NT2/D1 (cell line): ENCODE measurements at regions not wholly inside any gene's neighbourhood (a gene's known extent, or its start where the extent isn't known, plus 50 kb on each side); places are given as distances from the start of the nearest gene placed in this dataset.

Source experiments
- DNase-seq: peaks from one replicate; pipeline ENCODE4 v3.0.0-alpha.2; 2011; ENCODE audit warnings: low read depth, low spot score
- H3K27me3 ChIP-seq: 2 replicates; pipeline ENCODE4 v1.6.0; 2011; ENCODE audit warnings: mild to moderate bottlenecking; ENCODE audit not compliant: insufficient read length, insufficient read depth
- H3K36me3 ChIP-seq: 2 replicates; pipeline ENCODE4 v1.6.1; 2011; ENCODE audit warnings: mild to moderate bottlenecking, low read length, mixed read lengths; ENCODE audit not compliant: insufficient read depth, insufficient read length
- H3K4me1 ChIP-seq: 2 replicates; pipeline ENCODE4 v1.5.1; 2011; ENCODE audit not compliant: insufficient read depth, insufficient read length
- H3K4me3 ChIP-seq: 2 replicates; pipeline ENCODE4 v1.5.1; 2011; ENCODE audit warnings: low read depth; ENCODE audit not compliant: insufficient read length
- H3K9ac ChIP-seq: 2 replicates; pipeline ENCODE4 v1.6.0; 2011; ENCODE audit warnings: low read depth; ENCODE audit not compliant: insufficient read length
- H3K9me3 ChIP-seq: 2 replicates; pipeline ENCODE4 v1.5.1; 2011; ENCODE audit warnings: mild to moderate bottlenecking, low read length; ENCODE audit not compliant: insufficient read depth
- SUZ12 ChIP-seq: IDR thresholded peaks from 2 replicates; pipeline ENCODE4 v1.6.1; 2011; ENCODE audit not compliant: insufficient read length, insufficient read depth; ENCODE audit errors: extremely low read depth
- YY1 ChIP-seq: IDR thresholded peaks from 2 replicates; pipeline ENCODE4 v1.6.1; 2011; ENCODE audit not compliant: insufficient read length, insufficient read depth
- ZNF274 ChIP-seq: IDR thresholded peaks from 2 replicates; pipeline ENCODE4 v1.6.1; 2011; ENCODE audit warnings: mild to moderate bottlenecking, low read depth, low read length

GRCh38 chrX:20803971-20804370 lies 537.3 kb upstream of the RPS6KA3 start:
- no peaks in the 10 kb centered on the region for H3K4me1 ChIP-seq
- TF ChIP-seq ZNF274 (no peak), SUZ12 (no peak), YY1 (no peak)
- H3K9ac ChIP-seq: no peak overlapping the region
- H3K9me3 ChIP-seq: peaks cover 10% of the 10 kb centered on the region; the same call in 1 of the 2 replicates
- no peak for DNase-seq
- no peak overlapping the region for H3K4me3 ChIP-seq
- H3K36me3 ChIP-seq: no peaks in the 10 kb centered on the region
- no peaks in the 10 kb centered on the region for H3K27me3 ChIP-seq

- TF ChIP-seq ZNF274 (no peak), YY1 (no peak), SUZ12 (no peak)
- Histone ChIP-seq H3K36me3 (no peaks in the 10 kb centered on the region), H3K27me3 (no peaks in the 10 kb centered on the region), H3K4me3 (no peak overlapping the region), H3K4me1 (no peaks in the 10 kb centered on the region), H3K9me3 (peaks cover 10% of the 10 kb centered on the region; the same call in 1 of the 2 replicates), H3K9ac (no peak overlapping the region)
- DNase-seq: no peak
Measured at GRCh38 chrX:20802036-20802435, 535.3 kb upstream of the RPS6KA3 start.

- no peak for TF ChIP-seq SUZ12
- TF ChIP-seq ZNF274: no peak
- no peak for TF ChIP-seq YY1
- Histone ChIP-seq H3K4me3 (no peak overlapping the region), H3K9ac (no peak overlapping the region), H3K27me3 (no peaks in the 10 kb centered on the region), H3K9me3 (peaks cover 10% of the 10 kb centered on the region; the same call in 1 of the 2 replicates), H3K4me1 (no peaks in the 10 kb centered on the region), H3K36me3 (no peaks in the 10 kb centered on the region)
- no peak for DNase-seq
Measured at GRCh38 chrX:20796450-20796849, 529.7 kb upstream of the RPS6KA3 start.

GRCh38 chrX:20789103-20789502 lies 522.4 kb upstream of the RPS6KA3 start:
- Histone ChIP-seq H3K36me3 (no peaks in the 10 kb centered on the region), H3K4me3 (no peak overlapping the region), H3K27me3 (no peaks in the 10 kb centered on the region), H3K9me3 (no peaks in the 10 kb centered on the region), H3K4me1 (no peaks in the 10 kb centered on the region), H3K9ac (no peak overlapping the region)
- DNase-seq: no peak
- TF ChIP-seq ZNF274 (no peak), SUZ12 (no peak), YY1 (no peak)

GRCh38 chrX:20767346-20767745 lies 500.6 kb upstream of the RPS6KA3 start:
- TF ChIP-seq ZNF274 (no peak), SUZ12 (no peak), YY1 (no peak)
- Histone ChIP-seq H3K4me1 (no peaks in the 10 kb centered on the region), H3K4me3 (no peak overlapping the region), H3K9me3 (no peaks in the 10 kb centered on the region; the same call in 1 of the 2 replicates), H3K9ac (no peak overlapping the region), H3K36me3 (no peaks in the 10 kb centered on the region), H3K27me3 (no peaks in the 10 kb centered on the region)
- DNase-seq: no peak

- H3K9me3 ChIP-seq: no peaks in the 10 kb centered on the region
- TF ChIP-seq ZNF274: no peak
- no peak overlapping the region for H3K4me3 ChIP-seq
- H3K9ac ChIP-seq: no peak overlapping the region
- H3K36me3 ChIP-seq: no peaks in the 10 kb centered on the region
- no peaks in the 10 kb centered on the region for H3K27me3 ChIP-seq
- no peaks in the 10 kb centered on the region for H3K4me1 ChIP-seq
- DNase-seq: no peak
Measured at GRCh38 chrX:20756585-20756984, 489.9 kb upstream of the RPS6KA3 start.

GRCh38 chrX:20753076-20753475 lies 486.4 kb upstream of the RPS6KA3 start:
- Histone ChIP-seq H3K4me1 (no peaks in the 10 kb centered on the region), H3K4me3 (no peak overlapping the region), H3K9ac (no peak overlapping the region), H3K36me3 (no peaks in the 10 kb centered on the region), H3K27me3 (no peaks in the 10 kb centered on the region), H3K9me3 (no peaks in the 10 kb centered on the region)
- DNase-seq: no peak
- TF ChIP-seq SUZ12 (no peak), ZNF274 (no peak), YY1 (no peak)

- no peaks in the 10 kb centered on the region for H3K27me3 ChIP-seq
- DNase-seq: no peak
- H3K9me3 ChIP-seq: no peaks in the 10 kb centered on the region
- H3K4me1 ChIP-seq: no peaks in the 10 kb centered on the region
- H3K9ac ChIP-seq: no peak overlapping the region
- TF ChIP-seq ZNF274 (no peak), YY1 (no peak), SUZ12 (no peak)
- no peaks in the 10 kb centered on the region for H3K36me3 ChIP-seq
- no peak overlapping the region for H3K4me3 ChIP-seq
Measured at GRCh38 chrX:20746690-20747089, 480.0 kb upstream of the RPS6KA3 start.
